Stimulated activated naive CD8-positive, alpha-beta T cell treated with anti-CD3 and anti-CD28 coated beads, Interleukin-15, Interleukin-2, amounts not matched to agents 100 ng/mL and 50 ng/mL, for 24 hours (primary cell): ENCODE measurements at regions not wholly inside any gene's neighbourhood (a gene's known extent, or its start where the extent isn't known, plus 50 kb on each side); places are given as distances from the start of the nearest gene placed in this dataset.

Experiments used
- H3K27ac Mint-ChIP-seq: one replicate; pipeline ENCODE4 v1.8.0; 2021; ENCODE audit warnings: mild to moderate bottlenecking, mixed read lengths
- H3K27me3 Mint-ChIP-seq: one replicate; pipeline ENCODE4 v1.8.0; 2021; ENCODE audit warnings: mixed read lengths
- H3K36me3 Mint-ChIP-seq: one replicate; pipeline ENCODE4 v1.8.0; 2021; ENCODE audit warnings: low read depth, mixed read lengths
- H3K4me1 Mint-ChIP-seq: one replicate; pipeline ENCODE4 v1.8.0; 2021; ENCODE audit warnings: low read depth, mixed read lengths
- H3K4me3 Mint-ChIP-seq: one replicate; pipeline ENCODE4 v1.8.0; 2021; ENCODE audit warnings: mild to moderate bottlenecking, mixed read lengths
- H3K9me3 Mint-ChIP-seq: one replicate; pipeline ENCODE4 v1.8.0; 2021; ENCODE audit warnings: mixed read lengths

GRCh38 chr18:56214706-56215105 lies 423.7 kb downstream of the TXNL1 start:
- Mint-ChIP-seq H3K4me1 (no peaks in the 10 kb centered on the region), H3K36me3 (no peaks in the 10 kb centered on the region), H3K27ac (no peak overlapping the region), H3K27me3 (no peaks in the 10 kb centered on the region), H3K9me3 (no peaks in the 10 kb centered on the region), H3K4me3 (no peak overlapping the region)

- Mint-ChIP-seq H3K27me3 (no peaks in the 10 kb centered on the region), H3K4me1 (no peaks in the 10 kb centered on the region), H3K36me3 (no peaks in the 10 kb centered on the region), H3K27ac (no peak overlapping the region), H3K4me3 (no peak overlapping the region), H3K9me3 (no peaks in the 10 kb centered on the region)
Measured at GRCh38 chr18:56210520-56210919, 427.9 kb downstream of the TXNL1 start.

- Mint-ChIP-seq H3K9me3 (peaks cover 4% of the 10 kb centered on the region), H3K36me3 (no peaks in the 10 kb centered on the region), H3K4me1 (no peaks in the 10 kb centered on the region), H3K27ac (no peak overlapping the region), H3K4me3 (no peak overlapping the region), H3K27me3 (no peaks in the 10 kb centered on the region)
Measured at GRCh38 chr18:56207989-56208388, 430.4 kb downstream of the TXNL1 start.

- Mint-ChIP-seq H3K4me1 (no peaks in the 10 kb centered on the region), H3K9me3 (peaks cover 4% of the 10 kb centered on the region), H3K4me3 (no peak overlapping the region), H3K27ac (no peak overlapping the region), H3K27me3 (no peaks in the 10 kb centered on the region), H3K36me3 (no peaks in the 10 kb centered on the region)
Measured at GRCh38 chr18:56204052-56204451, 434.3 kb downstream of the TXNL1 start.

- H3K36me3 Mint-ChIP-seq, result no peaks in the 10 kb centered on the region
- no peak overlapping the region for H3K27ac Mint-ChIP-seq
- no peaks in the 10 kb centered on the region for H3K27me3 Mint-ChIP-seq
- H3K4me1 Mint-ChIP-seq, result no peaks in the 10 kb centered on the region
- peaks cover 4% of the 10 kb centered on the region for H3K9me3 Mint-ChIP-seq
- no peak overlapping the region for H3K4me3 Mint-ChIP-seq
Measured at GRCh38 chr18:56202678-56203077, 435.7 kb downstream of the TXNL1 start.

- no peaks in the 10 kb centered on the region for H3K4me1 Mint-ChIP-seq
- no peak overlapping the region for H3K27ac Mint-ChIP-seq
- H3K27me3 Mint-ChIP-seq, result no peaks in the 10 kb centered on the region
- no peak overlapping the region for H3K4me3 Mint-ChIP-seq
- H3K36me3 Mint-ChIP-seq, result no peaks in the 10 kb centered on the region
- peaks cover 4% of the 10 kb centered on the region for H3K9me3 Mint-ChIP-seq
Measured at GRCh38 chr18:56200381-56200911, 437.9 kb downstream of the TXNL1 start.

- Mint-ChIP-seq H3K4me3 (no peak overlapping the region), H3K4me1 (no peaks in the 10 kb centered on the region), H3K27ac (no peak overlapping the region), H3K9me3 (no peaks in the 10 kb centered on the region), H3K36me3 (no peaks in the 10 kb centered on the region), H3K27me3 (no peaks in the 10 kb centered on the region)
Measured at GRCh38 chr18:56199580-56200330, 438.6 kb downstream of the TXNL1 start.

- Mint-ChIP-seq H3K4me1 (no peaks in the 10 kb centered on the region), H3K9me3 (no peaks in the 10 kb centered on the region), H3K4me3 (no peak overlapping the region), H3K27ac (no peak overlapping the region), H3K27me3 (no peaks in the 10 kb centered on the region), H3K36me3 (no peaks in the 10 kb centered on the region)
Measured at GRCh38 chr18:56197241-56197859, 441.0 kb downstream of the TXNL1 start.

GRCh38 chr18:56196495-56197225 lies 441.7 kb downstream of the TXNL1 start:
- Mint-ChIP-seq H3K4me3 (no peak overlapping the region), H3K4me1 (no peaks in the 10 kb centered on the region), H3K27ac (no peak overlapping the region), H3K9me3 (no peaks in the 10 kb centered on the region), H3K27me3 (no peaks in the 10 kb centered on the region), H3K36me3 (no peaks in the 10 kb centered on the region)

GRCh38 chr18:56191334-56191733 lies 447.1 kb downstream of the TXNL1 start:
- no peaks in the 10 kb centered on the region for H3K36me3 Mint-ChIP-seq
- H3K9me3 Mint-ChIP-seq, result no peaks in the 10 kb centered on the region
- H3K27me3 Mint-ChIP-seq, result no peaks in the 10 kb centered on the region
- no peak overlapping the region for H3K27ac Mint-ChIP-seq
- peaks cover 2% of the 10 kb centered on the region for H3K4me1 Mint-ChIP-seq
- no peak overlapping the region for H3K4me3 Mint-ChIP-seq

GRCh38 chr18:56189615-56190014 lies 448.8 kb downstream of the TXNL1 start:
- Mint-ChIP-seq H3K4me1 (peaks cover 3% of the 10 kb centered on the region), H3K4me3 (no peak overlapping the region), H3K27ac (no peak overlapping the region), H3K27me3 (no peaks in the 10 kb centered on the region), H3K36me3 (no peaks in the 10 kb centered on the region), H3K9me3 (no peaks in the 10 kb centered on the region)

- no peaks in the 10 kb centered on the region for H3K36me3 Mint-ChIP-seq
- no peak overlapping the region for H3K27ac Mint-ChIP-seq
- no peak overlapping the region for H3K4me3 Mint-ChIP-seq
- no peaks in the 10 kb centered on the region for H3K27me3 Mint-ChIP-seq
- H3K4me1 Mint-ChIP-seq, result peaks cover 3% of the 10 kb centered on the region
- peaks cover 7% of the 10 kb centered on the region for H3K9me3 Mint-ChIP-seq
Measured at GRCh38 chr18:56188529-56189275, 449.7 kb downstream of the TXNL1 start.

- Mint-ChIP-seq H3K36me3 (no peaks in the 10 kb centered on the region), H3K27ac (peak overlapping the region; percentile 41), H3K27me3 (no peaks in the 10 kb centered on the region), H3K9me3 (peaks cover 7% of the 10 kb centered on the region), H3K4me1 (peaks cover 3% of the 10 kb centered on the region), H3K4me3 (no peak overlapping the region)
Measured at GRCh38 chr18:56186319-56186718, 452.1 kb downstream of the TXNL1 start.

GRCh38 chr18:56185126-56185525 lies 453.3 kb downstream of the TXNL1 start:
- H3K4me1 Mint-ChIP-seq, result peaks cover 3% of the 10 kb centered on the region
- peaks cover 7% of the 10 kb centered on the region for H3K9me3 Mint-ChIP-seq
- no peaks in the 10 kb centered on the region for H3K36me3 Mint-ChIP-seq
- no peak overlapping the region for H3K27ac Mint-ChIP-seq
- H3K4me3 Mint-ChIP-seq, result no peak overlapping the region
- no peaks in the 10 kb centered on the region for H3K27me3 Mint-ChIP-seq
